VCaP (cell line): ENCODE measurements at regions not wholly inside any gene's neighbourhood (a gene's known extent, or its start where the extent isn't known, plus 50 kb on each side); places are given as distances from the start of the nearest gene placed in this dataset.

Experiments
- H3K27ac ChIP-seq: fragments of 450-650 bp; 2 replicates; pipeline ENCODE4 v1.5.1; 2017
- CTCF ChIP-seq: fragments of 450-650 bp; conservative IDR thresholded peaks from 2 replicates; pipeline ENCODE4 v1.5.1; 2017; ENCODE audit warnings: mild to moderate bottlenecking, moderate library complexity

- no peak overlapping the region for H3K27ac ChIP-seq
- no peak for TF ChIP-seq CTCF
These were observed 602.6 kb upstream of the API5 start for GRCh38 chr11:42709216-42709615.

GRCh38 chr11:42713279-42713678 lies 598.5 kb upstream of the API5 start:
- peak overlapping the region; percentile 8; the same call in 1 of the 2 replicates for H3K27ac ChIP-seq
- TF ChIP-seq CTCF = no peak

- no peak for TF ChIP-seq CTCF
- H3K27ac ChIP-seq = peak overlapping the region; percentile 8; the same call in 1 of the 2 replicates
These were observed 598.0 kb upstream of the API5 start for GRCh38 chr11:42713753-42714152.

GRCh38 chr11:42720716-42721563 lies 590.9 kb upstream of the API5 start:
- TF ChIP-seq CTCF = no peak
- no peak overlapping the region for H3K27ac ChIP-seq

GRCh38 chr11:42727879-42728278 lies 583.9 kb upstream of the API5 start:
- no peak for TF ChIP-seq CTCF
- H3K27ac ChIP-seq = no peak overlapping the region

GRCh38 chr11:42762348-42762747 lies 549.4 kb upstream of the API5 start:
- H3K27ac ChIP-seq = no peak overlapping the region; the same call in 1 of the 2 replicates
- no peak for TF ChIP-seq CTCF

GRCh38 chr11:42764936-42765335 lies 546.9 kb upstream of the API5 start:
- no peak for TF ChIP-seq CTCF
- H3K27ac ChIP-seq = peak overlapping the region; percentile 90
